Osteoblast (primary cell): ENCODE measurements at regions not wholly inside any gene's neighbourhood (a gene's known extent, or its start where the extent isn't known, plus 50 kb on each side); places are given as distances from the start of the nearest gene placed in this dataset.

ENCODE experiments used
- DNase-seq: peaks from one replicate; pipeline ENCODE4 v3.0.0; 2011; ENCODE audit warnings: low spot score, mixed read lengths; ENCODE audit not compliant: insufficient read length; ENCODE audit errors: missing footprints
- H2AFZ ChIP-seq: 2 replicates; pipeline ENCODE4 v1.6.0; 2011; ENCODE audit warnings: mild to moderate bottlenecking, low read length
- H3K27ac ChIP-seq: 2 replicates; pipeline ENCODE4 v1.5.1; 2011; ENCODE audit warnings: mild to moderate bottlenecking, low read depth, low read length, moderate library complexity
- H3K27me3 ChIP-seq: 2 replicates; pipeline ENCODE4 v1.6.0; 2012; ENCODE audit warnings: mild to moderate bottlenecking, control low read depth, inconsistent platforms, low read length, moderate library complexity; ENCODE audit not compliant: insufficient read depth
- H3K36me3 ChIP-seq: 2 replicates; pipeline ENCODE4 v1.5.1; 2011; ENCODE audit warnings: mild to moderate bottlenecking, low read length, control low read depth, moderate library complexity; ENCODE audit not compliant: insufficient read depth
- H3K4me1 ChIP-seq: 2 replicates; pipeline ENCODE4 v1.5.1; 2011; ENCODE audit warnings: mild to moderate bottlenecking, low read length, control low read depth, moderate library complexity; ENCODE audit not compliant: insufficient read depth
- H3K4me2 ChIP-seq: 2 replicates; pipeline ENCODE4 v1.6.0; 2011; ENCODE audit warnings: mild to moderate bottlenecking, low read length; ENCODE audit not compliant: insufficient read depth
- H3K4me3 ChIP-seq: fragments of 200-600 bp; sonication (generic); 3 replicates; pipeline ENCODE4 v1.5.1; 2012; ENCODE audit warnings: mild to moderate bottlenecking, low read length, inconsistent platforms; ENCODE audit not compliant: insufficient read depth
- H3K79me2 ChIP-seq: 2 replicates; pipeline ENCODE4 v1.6.0; 2012; ENCODE audit warnings: mild to moderate bottlenecking, low read length, control low read depth, inconsistent platforms; ENCODE audit not compliant: insufficient read depth
- H3K9me3 ChIP-seq: 2 replicates; pipeline ENCODE4 v1.5.1; 2011; ENCODE audit warnings: low read depth, low read length, control low read depth
- H4K20me1 ChIP-seq: 2 replicates; pipeline ENCODE4 v1.6.0; 2012; ENCODE audit warnings: mild to moderate bottlenecking, low read length, control low read depth; ENCODE audit not compliant: insufficient read depth
- TF ChIP-seq, protein P1 (sequence below): IDR thresholded peaks from 2 replicates; pipeline ENCODE4 v1.5.1; 2011; ENCODE audit warnings: mild to moderate bottlenecking, low read depth, low read length, moderate library complexity; ENCODE audit errors: extremely low read depth

DNA sequence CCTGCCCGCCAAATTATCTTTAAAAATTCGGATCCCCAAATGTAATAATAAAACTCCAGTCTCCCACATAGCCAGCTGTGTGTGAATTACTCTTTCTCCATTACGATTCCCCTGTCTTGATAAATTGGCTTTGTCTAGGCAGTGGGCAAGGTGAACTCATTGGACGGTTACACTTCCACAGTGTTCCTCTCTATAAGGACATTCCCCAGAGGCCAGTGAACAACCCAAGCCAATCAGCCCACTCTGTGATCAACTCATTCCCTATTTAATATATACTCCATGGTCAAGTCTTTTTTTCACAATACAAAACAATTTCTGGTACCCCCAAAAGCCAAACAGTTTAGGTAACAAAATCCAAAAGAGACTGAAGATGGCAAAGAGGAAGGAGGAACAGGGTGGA is 90.5 kb upstream of the DAZL start:
- H3K27me3 ChIP-seq: no peaks in the 10 kb centered on the region
- H3K4me2 ChIP-seq: no peak overlapping the region
- H3K4me1 ChIP-seq: no peaks in the 10 kb centered on the region
- no peaks in the 10 kb centered on the region for H3K79me2 ChIP-seq
- no peak overlapping the region for H2AFZ ChIP-seq
- H3K4me3 ChIP-seq: no peak overlapping the region
- H3K27ac ChIP-seq: no peak overlapping the region
- no peaks in the 10 kb centered on the region for H4K20me1 ChIP-seq
- no peaks in the 10 kb centered on the region for H3K36me3 ChIP-seq
- TF ChIP-seq, protein P1, sequence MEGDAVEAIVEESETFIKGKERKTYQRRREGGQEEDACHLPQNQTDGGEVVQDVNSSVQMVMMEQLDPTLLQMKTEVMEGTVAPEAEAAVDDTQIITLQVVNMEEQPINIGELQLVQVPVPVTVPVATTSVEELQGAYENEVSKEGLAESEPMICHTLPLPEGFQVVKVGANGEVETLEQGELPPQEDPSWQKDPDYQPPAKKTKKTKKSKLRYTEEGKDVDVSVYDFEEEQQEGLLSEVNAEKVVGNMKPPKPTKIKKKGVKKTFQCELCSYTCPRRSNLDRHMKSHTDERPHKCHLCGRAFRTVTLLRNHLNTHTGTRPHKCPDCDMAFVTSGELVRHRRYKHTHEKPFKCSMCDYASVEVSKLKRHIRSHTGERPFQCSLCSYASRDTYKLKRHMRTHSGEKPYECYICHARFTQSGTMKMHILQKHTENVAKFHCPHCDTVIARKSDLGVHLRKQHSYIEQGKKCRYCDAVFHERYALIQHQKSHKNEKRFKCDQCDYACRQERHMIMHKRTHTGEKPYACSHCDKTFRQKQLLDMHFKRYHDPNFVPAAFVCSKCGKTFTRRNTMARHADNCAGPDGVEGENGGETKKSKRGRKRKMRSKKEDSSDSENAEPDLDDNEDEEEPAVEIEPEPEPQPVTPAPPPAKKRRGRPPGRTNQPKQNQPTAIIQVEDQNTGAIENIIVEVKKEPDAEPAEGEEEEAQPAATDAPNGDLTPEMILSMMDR: no peak
- no peak for DNase-seq
- H3K9me3 ChIP-seq: no peaks in the 10 kb centered on the region

DNA sequence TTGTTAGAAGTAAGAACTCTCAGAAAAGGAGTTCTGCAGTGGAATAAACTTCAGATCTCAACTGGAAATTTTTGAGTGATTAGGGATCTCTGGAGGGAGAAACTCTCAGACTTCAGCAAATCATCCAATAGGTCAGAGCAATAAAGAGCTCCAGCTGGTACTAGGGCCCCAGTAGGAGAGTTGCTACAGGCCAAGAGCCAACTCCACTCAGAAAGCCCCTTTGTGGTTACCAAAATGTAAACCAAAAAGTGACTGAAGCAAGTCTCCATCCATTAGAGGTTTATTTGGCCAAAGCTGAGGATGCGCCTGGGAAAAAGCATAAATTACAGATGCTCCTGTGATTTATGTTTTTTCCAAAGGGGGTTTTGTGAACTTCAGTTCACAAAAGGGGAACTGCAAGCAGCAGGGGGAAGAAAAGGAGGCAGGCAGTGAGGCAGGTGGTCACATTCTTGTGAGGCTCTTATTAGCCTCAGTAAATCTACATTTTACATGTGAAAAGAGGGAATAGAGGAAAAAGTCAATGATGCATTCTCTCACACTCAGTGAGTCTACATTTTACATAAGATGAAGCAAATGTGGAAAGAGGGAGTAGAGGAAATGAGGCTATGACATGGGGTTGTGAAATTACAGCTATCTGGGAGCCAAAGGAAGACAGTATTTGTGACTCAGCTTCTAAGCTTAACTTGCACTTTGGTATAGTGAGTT is 92.4 kb upstream of the DAZL start:
- H4K20me1 ChIP-seq: no peaks in the 10 kb centered on the region
- no peaks in the 10 kb centered on the region for H3K9me3 ChIP-seq
- no peaks in the 10 kb centered on the region for H3K4me1 ChIP-seq
- H3K27me3 ChIP-seq: no peaks in the 10 kb centered on the region
- no peak overlapping the region for H3K27ac ChIP-seq
- no peak overlapping the region for H3K4me3 ChIP-seq
- DNase-seq: peak; percentile 27
- no peaks in the 10 kb centered on the region for H3K36me3 ChIP-seq
- H3K79me2 ChIP-seq: no peaks in the 10 kb centered on the region
- H3K4me2 ChIP-seq: no peak overlapping the region
- TF ChIP-seq, protein P1: no peak
- H2AFZ ChIP-seq: peak overlapping the region; percentile 14

DNA sequence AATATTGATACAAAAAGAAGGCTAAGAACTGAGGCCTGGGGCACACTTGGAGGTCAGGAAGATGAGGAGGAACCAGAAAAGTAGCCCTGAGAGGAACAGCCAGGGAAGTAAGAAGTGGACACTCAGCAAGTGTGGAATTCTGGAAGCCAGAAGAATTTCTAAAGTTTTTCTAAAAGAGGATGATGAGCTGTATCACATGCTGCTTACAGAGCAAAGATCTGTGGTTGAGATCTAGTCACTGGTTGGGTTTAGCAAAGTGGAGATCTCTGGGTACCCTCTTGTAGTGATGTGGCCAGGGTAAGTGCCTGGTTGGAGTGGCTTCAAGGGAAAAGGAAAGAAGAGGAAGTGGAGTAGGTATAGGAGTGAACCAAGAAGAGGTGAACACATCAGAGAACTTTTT is 95.4 kb upstream of the DAZL start:
- H3K4me3 ChIP-seq: no peak overlapping the region
- H3K79me2 ChIP-seq: no peaks in the 10 kb centered on the region
- TF ChIP-seq, protein P1: no peak
- no peaks in the 10 kb centered on the region for H3K36me3 ChIP-seq
- H3K27ac ChIP-seq: no peak overlapping the region
- H4K20me1 ChIP-seq: no peaks in the 10 kb centered on the region
- no peaks in the 10 kb centered on the region for H3K27me3 ChIP-seq
- DNase-seq: no peak
- H2AFZ ChIP-seq: peak overlapping the region; percentile 52
- H3K4me2 ChIP-seq: no peak overlapping the region
- H3K4me1 ChIP-seq: no peaks in the 10 kb centered on the region
- H3K9me3 ChIP-seq: no peaks in the 10 kb centered on the region

DNA sequence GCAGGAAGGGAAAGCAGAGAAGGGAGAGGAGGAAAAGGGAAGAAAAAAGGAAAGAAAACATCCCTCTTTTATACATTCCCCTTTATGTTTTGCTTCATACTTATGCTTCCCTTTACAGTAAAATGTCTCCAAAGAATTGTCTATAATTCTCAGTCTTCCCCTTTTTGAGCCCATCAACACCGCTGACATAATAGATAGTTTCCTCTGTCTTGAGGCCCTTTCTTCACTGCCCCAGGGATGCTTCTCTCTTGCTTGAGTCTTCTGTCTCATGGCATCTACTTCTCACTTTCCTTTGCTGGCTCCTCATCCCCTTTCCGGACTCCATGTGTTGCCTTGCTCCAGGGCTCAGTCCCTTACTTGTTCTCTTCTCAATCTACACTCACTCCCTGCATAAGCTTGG is 99.7 kb upstream of the DAZL start:
- no peaks in the 10 kb centered on the region for H3K4me1 ChIP-seq
- no peaks in the 10 kb centered on the region for H4K20me1 ChIP-seq
- H2AFZ ChIP-seq: no peak overlapping the region
- TF ChIP-seq, protein P1: no peak
- H3K4me2 ChIP-seq: no peak overlapping the region
- no peaks in the 10 kb centered on the region for H3K36me3 ChIP-seq
- no peaks in the 10 kb centered on the region for H3K27me3 ChIP-seq
- no peak overlapping the region for H3K4me3 ChIP-seq
- no peaks in the 10 kb centered on the region for H3K79me2 ChIP-seq
- no peak for DNase-seq
- no peak overlapping the region for H3K27ac ChIP-seq
- no peaks in the 10 kb centered on the region for H3K9me3 ChIP-seq
